CD14-positive monocyte (primary cell): ENCODE measurements at regions not wholly inside any gene's neighbourhood (a gene's known extent, or its start where the extent isn't known, plus 50 kb on each side); places are given as distances from the start of the nearest gene placed in this dataset.

ENCODE experiments used
- DNase-seq, 3 donors: peaks; one replicate each; pipeline ENCODE4 v3.0.0-alpha.2; 2011 to 2022
- H2AFZ ChIP-seq: 2 replicates; pipeline ENCODE4 v1.6.0; 2012; ENCODE audit warnings: mild to moderate bottlenecking, low read depth, low read length, inconsistent platforms; ENCODE audit not compliant: insufficient read depth, poor library complexity, severe bottlenecking
- H3K27ac ChIP-seq, 2 donors: 1 replicate in 1 of 2; 2 replicates in 1 of 2; pipeline ENCODE4 v1.5.1; 2012 to 2013; ENCODE audit warnings: low read length in 2 of 2, control low read depth in 1 of 2, inconsistent platforms in 1 of 2, low read depth in 1 of 2, mild to moderate bottlenecking in 1 of 2
- H3K27me3 ChIP-seq, 2 donors: one replicate each; pipeline versions ENCODE4 v1.6.0 to v1.6.1; 2011 to 2013; ENCODE audit warnings: low read length in 2 of 2; ENCODE audit not compliant: control insufficient read depth in 2 of 2, insufficient read depth in 2 of 2
- H3K36me3 ChIP-seq, 2 donors: replicated peaks in 1 of 2; 1 replicate in 1 of 2; 2 replicates in 1 of 2; pipeline versions ENCODE4 v1.5.1 to v1.6.1; 2012 to 2013; ENCODE audit warnings: low read length in 2 of 2, control low read depth in 1 of 2, inconsistent platforms in 1 of 2, mild to moderate bottlenecking in 1 of 2; ENCODE audit not compliant: insufficient read depth in 2 of 2, control insufficient read depth in 1 of 2
- H3K4me1 ChIP-seq, 2 donors: 1 replicate in 1 of 2; 2 replicates in 1 of 2; pipeline versions ENCODE4 v1.5.1 to v1.6.1; 2012 to 2013; ENCODE audit warnings: low read length in 2 of 2, control low read depth in 1 of 2, inconsistent platforms in 1 of 2, mild to moderate bottlenecking in 1 of 2, moderate library complexity in 1 of 2; ENCODE audit not compliant: insufficient read depth in 2 of 2, control insufficient read depth in 1 of 2
- H3K4me2 ChIP-seq: replicated peaks from 2 replicates; pipeline ENCODE3; 2012; ENCODE audit warnings: low read length, moderate library complexity, mild to moderate bottlenecking; ENCODE audit not compliant: poor library complexity, severe bottlenecking; ENCODE audit errors: extremely low read depth
- H3K4me3 ChIP-seq, 3 experiments: fragments of 200-600 bp in 1 of 3; sonication (generic) in 1 of 3; replicated peaks in 1 of 3; 1 replicate in 2 of 3; 2 replicates in 1 of 3; pipeline ENCODE4 v1.5.1; 2011 to 2013; ENCODE audit warnings: low read length in 3 of 3, mild to moderate bottlenecking in 3 of 3, control low read depth in 2 of 3, low read depth in 2 of 3, inconsistent platforms in 1 of 3, moderate library complexity in 1 of 3
- H3K79me2 ChIP-seq: 2 replicates; pipeline ENCODE4 v1.6.0; 2012; ENCODE audit warnings: mild to moderate bottlenecking, control low read depth, inconsistent platforms, low read length, moderate library complexity; ENCODE audit not compliant: insufficient read depth
- H3K9ac ChIP-seq: 2 replicates; pipeline ENCODE4 v1.6.0; 2017; ENCODE audit warnings: low read length, mild to moderate bottlenecking; ENCODE audit not compliant: insufficient read depth, poor library complexity, severe bottlenecking
- H3K9me3 ChIP-seq, 2 donors: replicated peaks in 1 of 2; 1 replicate in 1 of 2; 2 replicates in 1 of 2; pipeline versions ENCODE4 v1.5.1 to v1.6.1; 2012 to 2013; ENCODE audit warnings: low read length in 2 of 2, control low read depth in 1 of 2; ENCODE audit not compliant: control insufficient read depth in 1 of 2, insufficient read depth in 1 of 2
- H4K20me1 ChIP-seq: 2 replicates; pipeline ENCODE4 v1.6.0; 2012; ENCODE audit warnings: mild to moderate bottlenecking, low read length, control low read depth, moderate library complexity; ENCODE audit not compliant: insufficient read depth
- H3K27ac Mint-ChIP-seq, 7 donors: one replicate each; pipeline ENCODE4 v1.8.0; 2020; ENCODE audit warnings: mild to moderate bottlenecking in 7 of 7, mixed read lengths in 7 of 7, moderate library complexity in 6 of 7, inconsistent platforms in 2 of 7
- H3K27me3 Mint-ChIP-seq, 3 donors: one replicate each; pipeline ENCODE4 v1.8.0; 2021 to 2022; ENCODE audit warnings: low read depth in 3 of 3, mild to moderate bottlenecking in 3 of 3, mixed read lengths in 3 of 3, moderate library complexity in 3 of 3, inconsistent platforms in 1 of 3
- H3K36me3 Mint-ChIP-seq, 2 donors: one replicate each; pipeline ENCODE4 v1.8.0; 2020; ENCODE audit warnings: mixed read lengths in 2 of 2, inconsistent platforms in 1 of 2, mild to moderate bottlenecking in 1 of 2
- H3K4me1 Mint-ChIP-seq: one replicate; pipeline ENCODE4 v1.8.0; 2020; ENCODE audit warnings: mild to moderate bottlenecking, mixed read lengths
- H3K4me3 Mint-ChIP-seq, 2 donors: one replicate each; pipeline ENCODE4 v1.8.0; 2020; ENCODE audit warnings: mild to moderate bottlenecking in 2 of 2, mixed read lengths in 2 of 2, moderate library complexity in 1 of 2
- H3K9me3 Mint-ChIP-seq, 7 donors: one replicate each; pipeline ENCODE4 v1.8.0; 2020 to 2022; ENCODE audit warnings: mixed read lengths in 7 of 7, mild to moderate bottlenecking in 6 of 7, moderate library complexity in 6 of 7, inconsistent platforms in 2 of 7
- CTCF ChIP-seq: fragments of 200-600 bp; IDR thresholded peaks from one replicate; pipeline ENCODE4 v1.8.0; 2022; ENCODE audit warnings: antibody characterized with exemption, mild to moderate bottlenecking
- WGBS: methylation state at CpG from one replicate; pipeline ENCODE4 v1.1.5; 2013; ENCODE audit warnings: missing lambda C conversion rate; ENCODE audit not compliant: insufficient coverage; 5-methylcytosine and 5-hydroxymethylcytosine counted together
- intact Hi-C, 2 donors: fragments of 100-400 bp; cut with micrococcal nuclease; formaldehyde crosslinking; loops; one replicate each; pipeline versions ENCODE4 v1.15.0 to v1.15.1; 2023

- no peak overlapping the region for H3K4me2 ChIP-seq
These were observed 189.5 kb downstream of the ARHGAP12 start for GRCh38 chr10:31739146-31739545.

GRCh38 chr10:31731711-31732110 lies 196.9 kb downstream of the ARHGAP12 start:
- Histone ChIP-seq H3K36me3 (no peaks in the 10 kb centered on the region), H4K20me1 (no peaks in the 10 kb centered on the region), H3K4me3 (no peak overlapping the region), H3K4me2 (no peak overlapping the region), H3K9me3 (peaks cover 0 to 9% of the 10 kb centered on the region in 2 donors), H3K4me1 (no peaks in the 10 kb centered on the region), H3K27ac (no peak overlapping the region), H2AFZ (no peak overlapping the region), H3K9ac (no peak overlapping the region), H3K79me2 (no peaks in the 10 kb centered on the region), H3K27me3 (peaks cover 0 to 2% of the 10 kb centered on the region in 2 donors)
- TF ChIP-seq CTCF: no peak
- WGBS: 100% methylated on average over 1 of the region's 1 CpG
- Mint-ChIP-seq H3K4me3 (no peak overlapping the region), H3K4me1 (no peaks in the 10 kb centered on the region), H3K9me3 (peaks cover 7 to 15% (median 12%) of the 10 kb centered on the region in 7 donors), H3K27ac (no peak overlapping the region), H3K27me3 (peaks cover 1 to 3% (median 2%) of the 10 kb centered on the region in 3 donors), H3K36me3 (no peaks in the 10 kb centered on the region)
- intact Hi-C loops: no loop called here
- DNase-seq: no peak

More at GRCh38 chr10:31739146-31739545, 189.5 kb downstream of the ARHGAP12 start:
- no peaks in the 10 kb centered on the region for H3K36me3 ChIP-seq
- no peaks in the 10 kb centered on the region for H3K27me3 ChIP-seq
- no peaks in the 10 kb centered on the region for H3K4me1 ChIP-seq
- H3K27ac ChIP-seq: no peak overlapping the region
- Mint-ChIP-seq H3K36me3 (no peaks in the 10 kb centered on the region), H3K27me3 (peaks cover 0 to 1% (median 0%) of the 10 kb centered on the region in 3 donors), H3K4me1 (no peaks in the 10 kb centered on the region), H3K9me3 (peaks cover 15 to 25% (median 19%) of the 10 kb centered on the region in 7 donors), H3K4me3 (no peak overlapping the region), H3K27ac (no peak overlapping the region)
- intact Hi-C loops: no loop called here
- 83% methylated on average over 1 of the region's 2 CpGs for WGBS
- no peaks in the 10 kb centered on the region for H3K79me2 ChIP-seq
- no peak for TF ChIP-seq CTCF
- H4K20me1 ChIP-seq: no peaks in the 10 kb centered on the region
- H3K4me3 ChIP-seq: no peak overlapping the region
- DNase-seq: no peak
- H3K9me3 ChIP-seq: peaks cover 0 to 12% of the 10 kb centered on the region in 2 donors
- H2AFZ ChIP-seq: no peak overlapping the region
- H3K9ac ChIP-seq: no peak overlapping the region
